ENCODE measurements at regions not wholly inside any gene's neighbourhood (a gene's known extent, or its start where the extent isn't known, plus 50 kb on each side); places are given as distances from the start of the nearest gene placed in this dataset.

GRCh38 chr2:220318037-220318436 is 690.6 kb downstream of the SLC4A3 start:
- no peak for TF ChIP-seq SUZ12 (IDR thresholded peaks at IDR 0.05)
- no peak for TF ChIP-seq NFRKB (IDR thresholded peaks at IDR 0.05)
- no peak for TF ChIP-seq LEF1 (IDR thresholded peaks at IDR 0.05; ENCODE audit: borderline replicate concordance)
- no peak for TF ChIP-seq CTBP1 (IDR thresholded peaks at IDR 0.05; ENCODE audit: borderline replicate concordance)
- no peak for TF ChIP-seq BHLHE40 (IDR thresholded peaks at IDR 0.05; ENCODE audit: borderline replicate concordance)
- TF ChIP-seq FOXM1 (IDR thresholded peaks at IDR 0.05; ENCODE audit: borderline replicate concordance), result no peak
- TF ChIP-seq FOXA1 (IDR thresholded peaks at IDR 0.05), result no peak
- TF ChIP-seq L3MBTL2 (conservative IDR thresholded peaks at IDR 0.05), result no peak
- DNase-seq (ENCODE audit: extremely low spot score), result no peak
- ChIA-PET POLR2A (no interaction called here), CTCF (no interaction called here)

GRCh38 chr2:220318508-220318907 is 691.1 kb downstream of the SLC4A3 start:
- TF ChIP-seq ARNT (IDR thresholded peaks at IDR 0.05), result no peak
- no peak for DNase-seq (ENCODE audit: extremely low spot score)
- ChIA-PET POLR2A (no interaction called here), CTCF (no interaction called here)

- TF ChIP-seq ZNF384 (IDR thresholded peaks at IDR 0.05), result no peak
- no peak for TF ChIP-seq FOXK2 (IDR thresholded peaks at IDR 0.05)
- no peak for TF ChIP-seq SUZ12 (IDR thresholded peaks at IDR 0.05)
- TF ChIP-seq CTBP1 (IDR thresholded peaks at IDR 0.05; ENCODE audit: borderline replicate concordance), result no peak
- no peak for TF ChIP-seq FOXA1 (IDR thresholded peaks at IDR 0.05)
- TF ChIP-seq HDGF (IDR thresholded peaks at IDR 0.05; ENCODE audit: borderline replicate concordance), result no peak
- TF ChIP-seq PKNOX1 (IDR thresholded peaks at IDR 0.05), result no peak
- TF ChIP-seq TARDBP (IDR thresholded peaks at IDR 0.05), result no peak
- TF ChIP-seq ARNT (IDR thresholded peaks at IDR 0.05), result no peak
- no peak for TF ChIP-seq NFRKB (IDR thresholded peaks at IDR 0.05)
- TF ChIP-seq L3MBTL2 (conservative IDR thresholded peaks at IDR 0.05), result no peak
- POLR2A ChIA-PET, result no interaction called here
- CTCF ChIA-PET, result no interaction called here
- no peak for DNase-seq (ENCODE audit: extremely low spot score)
Measured at GRCh38 chr2:220320326-220320725, 692.9 kb downstream of the SLC4A3 start.

- DNase-seq (ENCODE audit: extremely low spot score), result no peak
- ChIA-PET CTCF (no interaction called here), POLR2A (no interaction called here)
- TF ChIP-seq ARNT (IDR thresholded peaks at IDR 0.05) (no peak), SP1 (IDR thresholded peaks at IDR 0.05) (no peak), PKNOX1 (IDR thresholded peaks at IDR 0.05) (no peak), HDGF (IDR thresholded peaks at IDR 0.05; ENCODE audit: borderline replicate concordance) (no peak), FOXM1 (IDR thresholded peaks at IDR 0.05; ENCODE audit: borderline replicate concordance) (no peak), ELF4 (IDR thresholded peaks at IDR 0.05) (no peak), LEF1 (IDR thresholded peaks at IDR 0.05; ENCODE audit: borderline replicate concordance) (no peak), ZNF384 (IDR thresholded peaks at IDR 0.05) (no peak), SUZ12 (IDR thresholded peaks at IDR 0.05) (no peak), CTBP1 (IDR thresholded peaks at IDR 0.05; ENCODE audit: borderline replicate concordance) (no peak), BHLHE40 (IDR thresholded peaks at IDR 0.05; ENCODE audit: borderline replicate concordance) (no peak), NFRKB (IDR thresholded peaks at IDR 0.05) (no peak), FOXA1 (IDR thresholded peaks at IDR 0.05) (no peak), TARDBP (IDR thresholded peaks at IDR 0.05) (no peak), FOXK2 (IDR thresholded peaks at IDR 0.05) (no peak), L3MBTL2 (conservative IDR thresholded peaks at IDR 0.05) (no peak)
Measured at GRCh38 chr2:220332886-220333285, 705.5 kb downstream of the SLC4A3 start.

GRCh38 chr2:220334210-220334609 is 706.8 kb downstream of the SLC4A3 start:
- POLR2A ChIA-PET, result no interaction called here
- TF ChIP-seq ARNT (IDR thresholded peaks at IDR 0.05) (no peak), HDGF (IDR thresholded peaks at IDR 0.05; ENCODE audit: borderline replicate concordance) (no peak), NFRKB (IDR thresholded peaks at IDR 0.05) (no peak), TARDBP (IDR thresholded peaks at IDR 0.05) (no peak), LEF1 (IDR thresholded peaks at IDR 0.05; ENCODE audit: borderline replicate concordance) (no peak), L3MBTL2 (conservative IDR thresholded peaks at IDR 0.05) (no peak), FOXM1 (IDR thresholded peaks at IDR 0.05; ENCODE audit: borderline replicate concordance) (no peak)
- no peak for DNase-seq (ENCODE audit: extremely low spot score)
- CTCF ChIA-PET, result no interaction called here

GRCh38 chr2:220334871-220335590 is 707.6 kb downstream of the SLC4A3 start:
- CTCF ChIA-PET, result no interaction called here

GRCh38 chr2:220335591-220335915 is 708.1 kb downstream of the SLC4A3 start:
- CTCF ChIA-PET, result no interaction called here
- TF ChIP-seq FOXM1 (IDR thresholded peaks at IDR 0.05; ENCODE audit: borderline replicate concordance) (no peak), SUZ12 (IDR thresholded peaks at IDR 0.05) (no peak), FOXK2 (IDR thresholded peaks at IDR 0.05) (no peak), ZNF384 (IDR thresholded peaks at IDR 0.05) (no peak), CTBP1 (IDR thresholded peaks at IDR 0.05; ENCODE audit: borderline replicate concordance) (no peak)
- DNase-seq (ENCODE audit: extremely low spot score), result no peak
- POLR2A ChIA-PET, result no interaction called here

More at GRCh38 chr2:220334871-220335590, 707.6 kb downstream of the SLC4A3 start:
- POLR2A ChIA-PET, result no interaction called here
- DNase-seq (ENCODE audit: extremely low spot score), result no peak
- no peak for TF ChIP-seq FOXM1 (IDR thresholded peaks at IDR 0.05; ENCODE audit: borderline replicate concordance)
- no peak for TF ChIP-seq ZNF384 (IDR thresholded peaks at IDR 0.05)
- TF ChIP-seq BHLHE40 (IDR thresholded peaks at IDR 0.05; ENCODE audit: borderline replicate concordance), result no peak
- no peak for TF ChIP-seq L3MBTL2 (conservative IDR thresholded peaks at IDR 0.05)
- TF ChIP-seq TARDBP (IDR thresholded peaks at IDR 0.05), result no peak
- TF ChIP-seq ARNT (IDR thresholded peaks at IDR 0.05), result no peak
- no peak for TF ChIP-seq FOXA1 (IDR thresholded peaks at IDR 0.05)
- no peak for TF ChIP-seq SUZ12 (IDR thresholded peaks at IDR 0.05)
- no peak for TF ChIP-seq CTBP1 (IDR thresholded peaks at IDR 0.05; ENCODE audit: borderline replicate concordance)
- no peak for TF ChIP-seq FOXK2 (IDR thresholded peaks at IDR 0.05)
- TF ChIP-seq NFRKB (IDR thresholded peaks at IDR 0.05), result no peak

Measured in HEK293T (cell line).